GM13976 (cell line): ENCODE measurements at regions not wholly inside any gene's neighbourhood (a gene's known extent, or its start where the extent isn't known, plus 50 kb on each side); places are given as distances from the start of the nearest gene placed in this dataset.

ENCODE experiments used
- DNase-seq: peaks from one replicate; pipeline ENCODE4 v3.0.0; 2012; ENCODE audit warnings: low spot score
- in situ Hi-C: fragments of 300-500 bp; cut with MboI; formaldehyde crosslinking; loops from one replicate; pipeline ENCODE4 v1.12.0; 2022; ENCODE audit warnings: low sequenced_read_pairs, mixed read lengths, inconsistent platforms; ENCODE audit not compliant: unreplicated experiment
- TF ChIP-seq, protein P1 (sequence below): IDR thresholded peaks from 2 replicates; pipeline ENCODE4 v1.5.1; 2012; ENCODE audit warnings: borderline replicate concordance, mild to moderate bottlenecking; ENCODE audit not compliant: insufficient read depth; ENCODE audit errors: extremely low read depth, missing control alignments, control extremely low read depth

DNA sequence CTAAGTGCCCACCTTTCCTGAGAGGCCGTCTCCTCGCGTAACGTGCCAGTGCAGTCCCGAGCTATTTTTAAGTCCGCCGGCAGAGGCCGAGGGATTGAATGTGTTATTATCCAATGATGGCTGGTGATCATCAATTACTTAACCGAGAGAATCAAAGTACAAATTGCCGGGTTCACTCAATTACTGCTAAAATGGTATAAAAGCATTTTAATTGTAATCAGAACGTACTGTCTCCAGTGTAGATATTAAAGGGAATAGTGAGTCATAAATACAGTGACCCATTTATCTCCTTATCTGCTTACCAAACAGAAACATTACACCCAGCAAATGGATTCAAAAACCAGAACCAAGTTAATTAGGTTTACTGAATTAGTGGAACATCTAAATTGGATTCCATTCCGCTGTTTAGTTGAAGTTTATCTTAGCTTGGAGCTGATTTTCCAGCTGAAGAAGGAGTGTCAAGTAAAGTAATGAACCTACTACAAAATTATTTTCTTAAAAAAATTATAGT, 334.9 kb downstream of the BRD1 start:
- TF ChIP-seq, protein P1, sequence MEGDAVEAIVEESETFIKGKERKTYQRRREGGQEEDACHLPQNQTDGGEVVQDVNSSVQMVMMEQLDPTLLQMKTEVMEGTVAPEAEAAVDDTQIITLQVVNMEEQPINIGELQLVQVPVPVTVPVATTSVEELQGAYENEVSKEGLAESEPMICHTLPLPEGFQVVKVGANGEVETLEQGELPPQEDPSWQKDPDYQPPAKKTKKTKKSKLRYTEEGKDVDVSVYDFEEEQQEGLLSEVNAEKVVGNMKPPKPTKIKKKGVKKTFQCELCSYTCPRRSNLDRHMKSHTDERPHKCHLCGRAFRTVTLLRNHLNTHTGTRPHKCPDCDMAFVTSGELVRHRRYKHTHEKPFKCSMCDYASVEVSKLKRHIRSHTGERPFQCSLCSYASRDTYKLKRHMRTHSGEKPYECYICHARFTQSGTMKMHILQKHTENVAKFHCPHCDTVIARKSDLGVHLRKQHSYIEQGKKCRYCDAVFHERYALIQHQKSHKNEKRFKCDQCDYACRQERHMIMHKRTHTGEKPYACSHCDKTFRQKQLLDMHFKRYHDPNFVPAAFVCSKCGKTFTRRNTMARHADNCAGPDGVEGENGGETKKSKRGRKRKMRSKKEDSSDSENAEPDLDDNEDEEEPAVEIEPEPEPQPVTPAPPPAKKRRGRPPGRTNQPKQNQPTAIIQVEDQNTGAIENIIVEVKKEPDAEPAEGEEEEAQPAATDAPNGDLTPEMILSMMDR = no peak
- no peak for DNase-seq
- in situ Hi-C loops = no loop called here

GRCh38 chr22:49492308-49492707, 335.4 kb downstream of the BRD1 start:
- in situ Hi-C loops = no loop called here
- DNase-seq = no peak
- TF ChIP-seq, protein P1 = no peak

DNA sequence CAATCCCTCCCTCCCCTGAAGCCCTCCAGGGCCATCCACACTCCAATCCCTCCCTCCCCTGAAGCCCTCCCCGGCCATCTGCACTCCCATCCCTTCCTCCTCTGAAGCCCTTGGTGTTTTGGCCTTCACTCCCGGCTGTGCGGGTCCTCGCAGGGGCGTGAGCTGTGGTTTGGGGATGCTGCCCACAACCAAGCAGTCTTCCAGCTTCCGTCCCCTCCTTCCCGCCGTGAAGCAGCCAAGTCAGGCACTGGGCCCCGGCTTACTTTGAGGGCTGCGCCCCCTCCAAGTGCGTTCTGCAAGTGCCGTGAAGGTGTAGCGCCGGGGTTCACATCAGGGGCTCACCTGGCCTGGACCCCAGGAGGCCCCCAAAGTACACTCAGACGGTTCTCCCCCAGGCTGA, 335.9 kb downstream of the BRD1 start:
- no peak for DNase-seq
- TF ChIP-seq, protein P1 = no peak
- in situ Hi-C loops = no loop called here

- in situ Hi-C loops = no loop called here
- TF ChIP-seq, protein P1 = no peak
- no peak for DNase-seq
Observed at GRCh38 chr22:49491221-49491635, 336.4 kb downstream of the BRD1 start.

DNA sequence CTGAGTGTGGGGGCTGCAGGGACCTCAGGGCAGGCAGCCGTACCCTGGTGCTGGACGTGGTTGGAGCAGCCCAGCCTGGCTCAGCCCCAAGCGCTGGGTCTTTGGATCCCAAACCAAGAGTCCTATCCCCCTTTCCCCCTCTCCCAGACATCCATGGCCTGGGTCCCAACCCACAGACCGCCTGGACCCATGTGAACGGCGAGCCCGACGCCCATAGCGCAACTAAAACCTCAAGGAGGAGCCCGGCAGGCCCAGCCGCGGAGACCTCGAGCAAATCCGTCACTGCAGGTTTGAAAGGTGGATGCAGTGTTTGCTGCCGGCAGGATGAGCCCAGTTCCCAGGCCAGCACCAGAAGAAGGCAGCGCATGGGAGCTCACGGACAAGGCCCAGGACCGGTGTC, 337.0 kb downstream of the BRD1 start:
- TF ChIP-seq, protein P1 = no peak
- in situ Hi-C loops = no loop called here
- DNase-seq = no peak

DNA sequence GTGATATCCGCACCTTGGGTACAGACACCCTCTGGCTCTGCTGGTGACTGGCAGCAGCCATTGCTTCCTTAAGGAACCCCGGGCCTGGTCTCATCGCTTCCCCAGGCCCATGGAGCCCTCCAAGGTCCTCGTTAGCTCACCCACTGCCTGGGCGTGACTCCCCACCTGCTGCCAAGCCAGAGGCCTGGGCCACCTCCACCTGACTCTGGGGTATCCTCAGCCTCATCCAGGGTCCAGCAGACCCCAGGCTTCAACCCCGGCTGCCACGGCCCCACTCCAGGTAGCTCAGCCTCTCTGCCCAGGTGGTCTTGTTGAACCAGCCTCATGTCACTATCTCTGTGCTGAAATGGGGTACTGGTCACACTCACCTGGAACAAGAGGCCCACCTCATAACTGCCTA, 337.9 kb downstream of the BRD1 start:
- in situ Hi-C loops = no loop called here
- DNase-seq = no peak
- TF ChIP-seq, protein P1 = no peak

- DNase-seq = no peak
- in situ Hi-C loops = no loop called here
- TF ChIP-seq, protein P1 = no peak
Observed at GRCh38 chr22:49488943-49489342, 338.7 kb downstream of the BRD1 start.
